GM19238 (cell line): ENCODE measurements at regions not wholly inside any gene's neighbourhood (a gene's known extent, or its start where the extent isn't known, plus 50 kb on each side); places are given as distances from the start of the nearest gene placed in this dataset.

Experiments used
- DNase-seq: peaks from one replicate; pipeline ENCODE4 v3.0.0; 2011; ENCODE audit warnings: low spot score; ENCODE audit not compliant: insufficient read length

GRCh38 chr1:208298593-208299269, 54.5 kb upstream of the PLXNA2 start:
- no peak for DNase-seq

- no peak for DNase-seq
Observed at GRCh38 chr1:208300084-208300770, 56.0 kb upstream of the PLXNA2 start.

- no peak for DNase-seq
Observed at GRCh38 chr1:208302699-208303238, 58.6 kb upstream of the PLXNA2 start.

GRCh38 chr1:208303743-208304712, 59.8 kb upstream of the PLXNA2 start:
- DNase-seq, result no peak

- no peak for DNase-seq
Observed at GRCh38 chr1:208308221-208308620, 64.0 kb upstream of the PLXNA2 start.

- no peak for DNase-seq
Observed at GRCh38 chr1:208309771-208310170, 65.6 kb upstream of the PLXNA2 start.

- no peak for DNase-seq
Observed at GRCh38 chr1:208312706-208313105, 68.5 kb upstream of the PLXNA2 start.

- DNase-seq, result no peak
Observed at GRCh38 chr1:208314431-208314830, 70.2 kb upstream of the PLXNA2 start.

- DNase-seq, result no peak
Observed at GRCh38 chr1:208318150-208318734, 74.1 kb upstream of the PLXNA2 start.

- DNase-seq, result no peak
Observed at GRCh38 chr1:208324005-208324404, 79.8 kb upstream of the PLXNA2 start.

GRCh38 chr1:208326033-208326432, 81.8 kb upstream of the PLXNA2 start:
- DNase-seq, result no peak

- no peak for DNase-seq
Observed at GRCh38 chr1:208329300-208329699, 85.1 kb upstream of the PLXNA2 start.

- no peak for DNase-seq
Observed at GRCh38 chr1:208332036-208332773, 88.0 kb upstream of the PLXNA2 start.

- no peak for DNase-seq
Observed at GRCh38 chr1:208332774-208333126, 88.6 kb upstream of the PLXNA2 start.

GRCh38 chr1:208333676-208334075, 89.5 kb upstream of the PLXNA2 start:
- no peak for DNase-seq

GRCh38 chr1:208335371-208336136, 91.4 kb upstream of the PLXNA2 start:
- DNase-seq, result no peak

GRCh38 chr1:208336137-208336518, 91.9 kb upstream of the PLXNA2 start:
- no peak for DNase-seq

GRCh38 chr1:208339911-208340310, 95.7 kb upstream of the PLXNA2 start:
- DNase-seq, result no peak

GRCh38 chr1:208343226-208343625, 99.0 kb upstream of the PLXNA2 start:
- DNase-seq, result no peak
